HEK293T (cell line): ENCODE measurements at regions not wholly inside any gene's neighbourhood (a gene's known extent, or its start where the extent isn't known, plus 50 kb on each side); places are given as distances from the start of the nearest gene placed in this dataset.
"Not testable (repeated sequence)": the region's sequence is repeated elsewhere in the genome, so short reads cannot be mapped to it uniquely, and the experiment has no call there.

Experiments
- BHLHE40 ChIP-seq: fragments of 450-650 bp; IDR thresholded peaks from 2 replicates; pipeline ENCODE4 v1.6.1; 2016; ENCODE audit warnings: mild to moderate bottlenecking, moderate library complexity, borderline replicate concordance
- ELF4 ChIP-seq: fragments of 450-650 bp; IDR thresholded peaks from 2 replicates; pipeline ENCODE4 v1.6.1; 2017; ENCODE audit warnings: antibody characterized with exemption
- FOXA1 ChIP-seq: fragments of 450-650 bp; IDR thresholded peaks from 2 replicates; pipeline ENCODE4 v1.6.1; 2016; ENCODE audit warnings: mild to moderate bottlenecking
- FOXK2 ChIP-seq: fragments of 450-650 bp; IDR thresholded peaks from 2 replicates; pipeline ENCODE4 v1.6.1; 2016; ENCODE audit warnings: mild to moderate bottlenecking
- FOXM1 ChIP-seq: fragments of 450-650 bp; IDR thresholded peaks from 2 replicates; pipeline ENCODE4 v1.6.1; 2017; ENCODE audit warnings: mild to moderate bottlenecking, borderline replicate concordance
- HDGF ChIP-seq: fragments of 450-650 bp; IDR thresholded peaks from 2 replicates; pipeline ENCODE4 v1.6.1; 2017; ENCODE audit warnings: antibody characterized with exemption, borderline replicate concordance
- L3MBTL2 ChIP-seq: fragments of 450-650 bp; conservative IDR thresholded peaks from 2 replicates; pipeline ENCODE4 v1.6.1; 2016; ENCODE audit warnings: mild to moderate bottlenecking
- LEF1 ChIP-seq: fragments of 450-650 bp; IDR thresholded peaks from 2 replicates; pipeline ENCODE4 v1.6.1; 2017; ENCODE audit warnings: mild to moderate bottlenecking, borderline replicate concordance
- NFRKB ChIP-seq: fragments of 450-650 bp; IDR thresholded peaks from 2 replicates; pipeline ENCODE4 v1.6.1; 2016; ENCODE audit warnings: mild to moderate bottlenecking, moderate library complexity
- SP1 ChIP-seq: fragments of 450-650 bp; IDR thresholded peaks from 2 replicates; pipeline ENCODE4 v1.6.1; 2017
- SUZ12 ChIP-seq: fragments of 450-650 bp; IDR thresholded peaks from 2 replicates; pipeline ENCODE4 v1.6.1; 2016; ENCODE audit warnings: mild to moderate bottlenecking
- TARDBP ChIP-seq: fragments of 450-650 bp; IDR thresholded peaks from 2 replicates; pipeline ENCODE4 v1.6.1; 2016
- ZNF384 ChIP-seq: fragments of 450-650 bp; IDR thresholded peaks from 2 replicates; pipeline ENCODE4 v1.6.1; 2016

GRCh38 chr3:14028122-14028521 lies 96.5 kb downstream of the CHCHD4 start:
- not testable (repeated sequence) for TF ChIP-seq FOXK2, SP1, SUZ12, NFRKB, ELF4, L3MBTL2, FOXM1, ZNF384, FOXA1, HDGF, TARDBP, LEF1, BHLHE40
